ENCODE measurements at regions not wholly inside any gene's neighbourhood (a gene's known extent, or its start where the extent isn't known, plus 50 kb on each side); places are given as distances from the start of the nearest gene placed in this dataset.

GRCh38 chr7:4612939-4613841 is 68.9 kb upstream of the FOXK1 start:
- no peak for DNase-seq (ENCODE audit: low spot score)

GRCh38 chr7:4613846-4614548 is 68.1 kb upstream of the FOXK1 start:
- DNase-seq (ENCODE audit: low spot score), result no peak

GRCh38 chr7:4616116-4616515 is 66.0 kb upstream of the FOXK1 start:
- no peak for DNase-seq (ENCODE audit: low spot score)

GRCh38 chr7:4621396-4621795 is 60.7 kb upstream of the FOXK1 start:
- DNase-seq (ENCODE audit: low spot score), result no peak

- DNase-seq (ENCODE audit: low spot score), result no peak
Observed at GRCh38 chr7:4626318-4626845, 55.7 kb upstream of the FOXK1 start.

- DNase-seq (ENCODE audit: low spot score), result no peak
Observed at GRCh38 chr7:4629287-4629895, 52.7 kb upstream of the FOXK1 start.

- peak; percentile 86 for DNase-seq (ENCODE audit: low spot score)
Observed at GRCh38 chr7:4631380-4632179, 50.5 kb upstream of the FOXK1 start.

All from cerebellar cortex (tissue), 1 donor.